ENCODE measurements at regions not wholly inside any gene's neighbourhood (a gene's known extent, or its start where the extent isn't known, plus 50 kb on each side); places are given as distances from the start of the nearest gene placed in this dataset.

GRCh38 chr15:47862402-47862801, 145.1 kb downstream of the SEMA6D start:
- peak; percentile 55 for DNase-seq (ENCODE audit: low read depth)
- H3K4me3 ChIP-seq (ENCODE audit: low read depth, low read length) = no peak overlapping the region
- TF ChIP-seq, protein P1, sequence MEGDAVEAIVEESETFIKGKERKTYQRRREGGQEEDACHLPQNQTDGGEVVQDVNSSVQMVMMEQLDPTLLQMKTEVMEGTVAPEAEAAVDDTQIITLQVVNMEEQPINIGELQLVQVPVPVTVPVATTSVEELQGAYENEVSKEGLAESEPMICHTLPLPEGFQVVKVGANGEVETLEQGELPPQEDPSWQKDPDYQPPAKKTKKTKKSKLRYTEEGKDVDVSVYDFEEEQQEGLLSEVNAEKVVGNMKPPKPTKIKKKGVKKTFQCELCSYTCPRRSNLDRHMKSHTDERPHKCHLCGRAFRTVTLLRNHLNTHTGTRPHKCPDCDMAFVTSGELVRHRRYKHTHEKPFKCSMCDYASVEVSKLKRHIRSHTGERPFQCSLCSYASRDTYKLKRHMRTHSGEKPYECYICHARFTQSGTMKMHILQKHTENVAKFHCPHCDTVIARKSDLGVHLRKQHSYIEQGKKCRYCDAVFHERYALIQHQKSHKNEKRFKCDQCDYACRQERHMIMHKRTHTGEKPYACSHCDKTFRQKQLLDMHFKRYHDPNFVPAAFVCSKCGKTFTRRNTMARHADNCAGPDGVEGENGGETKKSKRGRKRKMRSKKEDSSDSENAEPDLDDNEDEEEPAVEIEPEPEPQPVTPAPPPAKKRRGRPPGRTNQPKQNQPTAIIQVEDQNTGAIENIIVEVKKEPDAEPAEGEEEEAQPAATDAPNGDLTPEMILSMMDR (IDR thresholded peaks at IDR 0.05; ENCODE audit: insufficient read depth, low read depth, low read length, missing control alignments) = no peak

- H3K4me3 ChIP-seq (ENCODE audit: low read depth, low read length) = no peak overlapping the region
- no peak for DNase-seq (ENCODE audit: low read depth)
- TF ChIP-seq, protein P1 (IDR thresholded peaks at IDR 0.05; ENCODE audit: insufficient read depth, low read depth, low read length, missing control alignments) = no peak
Measured at GRCh38 chr15:47866446-47866845, 149.1 kb downstream of the SEMA6D start.

GRCh38 chr15:47870300-47870955, 153.1 kb downstream of the SEMA6D start:
- DNase-seq (ENCODE audit: low read depth) = no peak
- TF ChIP-seq, protein P1 (IDR thresholded peaks at IDR 0.05; ENCODE audit: insufficient read depth, low read depth, low read length, missing control alignments) = no peak

DNA sequence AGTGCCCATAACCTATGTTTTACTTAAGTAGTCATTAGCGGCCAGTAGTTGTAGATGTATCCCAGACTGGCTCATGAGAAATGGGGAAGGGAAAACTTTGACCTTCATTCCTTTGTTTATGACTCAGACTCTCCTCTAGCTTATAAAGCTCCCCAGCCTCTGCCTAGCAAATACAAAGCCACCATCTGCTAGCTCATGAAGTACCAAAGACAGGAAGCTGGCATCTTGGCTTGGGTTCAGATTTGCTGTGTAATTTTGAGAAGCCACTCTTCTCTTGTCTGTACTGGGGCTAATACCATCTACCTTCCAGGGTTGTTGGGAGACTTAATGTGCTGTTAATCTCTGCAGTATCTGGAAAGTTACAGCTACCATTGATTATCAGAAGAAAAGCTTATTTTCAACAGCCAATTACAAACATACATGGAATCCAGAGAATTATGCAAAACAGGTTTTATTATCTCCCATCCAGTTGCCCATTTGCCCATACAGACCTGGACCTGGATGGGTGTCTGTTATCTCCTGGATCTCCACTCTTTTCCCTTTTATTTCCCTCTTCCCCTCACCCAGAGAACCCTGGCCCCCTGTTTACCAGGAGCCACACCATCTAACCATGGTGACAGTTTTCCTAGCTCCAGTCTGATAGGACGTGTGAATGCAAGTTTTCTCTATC, 153.8 kb downstream of the SEMA6D start:
- no peak overlapping the region for H3K4me3 ChIP-seq (ENCODE audit: low read depth, low read length)
- TF ChIP-seq, protein P1 (IDR thresholded peaks at IDR 0.05; ENCODE audit: insufficient read depth, low read depth, low read length, missing control alignments) = no peak
- DNase-seq (ENCODE audit: low read depth) = no peak

More at GRCh38 chr15:47870300-47870955, 153.1 kb downstream of the SEMA6D start:
- no peak overlapping the region for H3K4me3 ChIP-seq (ENCODE audit: low read depth, low read length)

DNA sequence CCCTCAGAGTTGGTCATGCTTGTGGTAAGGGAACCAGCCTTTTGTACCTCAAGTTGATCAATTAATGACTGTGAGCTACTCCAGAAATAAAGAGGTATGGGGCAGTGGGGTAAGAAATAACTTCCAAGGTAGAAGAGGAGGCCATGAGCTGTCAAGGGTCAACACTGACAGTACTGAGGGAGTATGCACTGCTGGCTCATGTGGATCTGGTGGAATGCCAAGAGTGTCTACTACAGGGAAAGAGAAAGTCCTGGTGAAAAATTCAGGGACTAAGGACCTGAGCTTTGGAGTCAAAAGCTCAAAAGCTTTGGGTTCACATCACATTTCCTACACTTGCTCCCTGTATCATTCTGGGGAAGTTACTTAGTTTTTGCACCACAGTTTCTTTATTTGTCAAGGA, 154.9 kb downstream of the SEMA6D start:
- no peak for DNase-seq (ENCODE audit: low read depth)
- H3K4me3 ChIP-seq (ENCODE audit: low read depth, low read length) = no peak overlapping the region
- TF ChIP-seq, protein P1 (IDR thresholded peaks at IDR 0.05; ENCODE audit: insufficient read depth, low read depth, low read length, missing control alignments) = no peak

GRCh38 chr15:47872869-47873432, 155.6 kb downstream of the SEMA6D start:
- TF ChIP-seq, protein P1 (IDR thresholded peaks at IDR 0.05; ENCODE audit: insufficient read depth, low read depth, low read length, missing control alignments) = no peak
- H3K4me3 ChIP-seq (ENCODE audit: low read depth, low read length) = no peak overlapping the region
- DNase-seq (ENCODE audit: low read depth) = no peak
